B cell (primary cell): ENCODE measurements at regions not wholly inside any gene's neighbourhood (a gene's known extent, or its start where the extent isn't known, plus 50 kb on each side); places are given as distances from the start of the nearest gene placed in this dataset.

Source experiments
- ATAC-seq: fragments of 200-7000 bp; cut with Tn5 transposase; one replicate; pipeline ENCODE4 v1.10.0; 2021; ENCODE audit warnings: low read depth, mild to moderate bottlenecking, moderate number of reproducible peaks, moderate library complexity
- CTCF ChIA-PET: fragments of 350-600 bp; sonication (Branson Sonifier 250); formaldehyde crosslinking; loops from one replicate; lab custom pipeline; 2021; ENCODE audit warnings: antibody characterized with exemption, inconsistent platforms; lab: Charles Lee
- POLR2A ChIA-PET: fragments of 350-600 bp; sonication (Branson Sonifier 250); formaldehyde crosslinking; loops from one replicate; lab custom pipeline; 2021; ENCODE audit warnings: antibody characterized with exemption; lab: Charles Lee
- DNase-seq: peaks from one replicate; pipeline ENCODE4 v3.0.0; 2013
- H2AFZ ChIP-seq: 2 replicates; pipeline ENCODE4 v1.6.1; 2012; ENCODE audit warnings: mild to moderate bottlenecking, low read depth, low read length; ENCODE audit not compliant: insufficient read depth, poor library complexity, severe bottlenecking
- H3K27ac ChIP-seq, 2 donors: 1 replicate in 1 of 2; 2 replicates in 1 of 2; pipeline ENCODE4 v1.5.1; 2012 to 2013; ENCODE audit warnings: low read length in 2 of 2, mild to moderate bottlenecking in 2 of 2, moderate library complexity in 1 of 2
- H3K27me3 ChIP-seq, 4 experiments: fragments of 200-600 bp in 1 of 4; sonication (generic) in 1 of 4; replicated peaks in 1 of 4; 1 replicate in 2 of 4; 2 replicates in 2 of 4; pipeline versions ENCODE4 v1.6.1 to v1.7.0; 2013 to 2016; ENCODE audit warnings: low read length in 3 of 4, mild to moderate bottlenecking in 2 of 4, mixed read lengths in 1 of 4, moderate library complexity in 1 of 4; ENCODE audit not compliant: insufficient read depth in 4 of 4, control insufficient read depth in 3 of 4; ENCODE audit errors: control extremely low read depth in 1 of 4
- H3K36me3 ChIP-seq, 2 experiments: replicated peaks in 1 of 2; 1 replicate in 1 of 2; 2 replicates in 1 of 2; pipeline versions ENCODE4 v1.6.1 to v1.7.1; 2013; ENCODE audit warnings: low read length in 1 of 2; ENCODE audit not compliant: insufficient read depth in 2 of 2, control insufficient read depth in 1 of 2; ENCODE audit errors: control extremely low read depth in 1 of 2, extremely low read depth in 1 of 2
- H3K4me1 ChIP-seq, 2 donors: fragments of 200-600 bp in 1 of 2; sonication (generic) in 1 of 2; 1 replicate in 1 of 2; 2 replicates in 1 of 2; pipeline versions ENCODE4 v1.5.1 to v1.6.1; 2013 to 2017; ENCODE audit warnings: low read length in 2 of 2; ENCODE audit not compliant: control insufficient read depth in 2 of 2, insufficient read depth in 2 of 2
- H3K4me2 ChIP-seq: replicated peaks from 2 replicates; pipeline ENCODE3; 2012; ENCODE audit warnings: mild to moderate bottlenecking, low read depth, low read length; ENCODE audit not compliant: poor library complexity, severe bottlenecking
- H3K4me3 ChIP-seq, 5 experiments: fragments of 200-600 bp in 1 of 5; sonication (generic) in 1 of 5; 1 replicate in 3 of 5; 2 replicates in 2 of 5; pipeline versions ENCODE4 v1.5.1 to v1.7.0; 2011 to 2016; ENCODE audit warnings: low read length in 4 of 5, mild to moderate bottlenecking in 4 of 5, low read depth in 2 of 5, control low read depth in 1 of 5, moderate library complexity in 1 of 5; ENCODE audit not compliant: insufficient read depth in 1 of 5; ENCODE audit errors: control extremely low read depth in 1 of 5, extremely low read depth in 1 of 5
- H3K79me2 ChIP-seq: fragments of 200-600 bp; sonication (generic); one replicate; pipeline ENCODE4 v1.6.0; 2016; ENCODE audit warnings: low read length; ENCODE audit not compliant: control insufficient read depth, insufficient read depth
- H3K9ac ChIP-seq: fragments of 200-600 bp; sonication (generic); 2 replicates; pipeline ENCODE4 v1.6.1; 2017; ENCODE audit warnings: mild to moderate bottlenecking, low read length, moderate library complexity
- H3K9me3 ChIP-seq, 3 donors: one replicate each; pipeline versions ENCODE4 v1.6.1 to v1.7.1; 2013; ENCODE audit warnings: low read length in 2 of 3; ENCODE audit not compliant: control insufficient read depth in 2 of 3, insufficient read depth in 1 of 3; ENCODE audit errors: control extremely low read depth in 1 of 3
- H4K20me1 ChIP-seq: 2 replicates; pipeline ENCODE4 v1.6.0; 2012; ENCODE audit warnings: mild to moderate bottlenecking, low read length; ENCODE audit not compliant: insufficient read depth, control insufficient read depth, poor library complexity, severe bottlenecking
- H3K27ac Mint-ChIP-seq: one replicate; pipeline ENCODE4 v1.8.0; 2021; ENCODE audit warnings: mixed read lengths
- H3K27me3 Mint-ChIP-seq: one replicate; pipeline ENCODE4 v1.8.0; 2021; ENCODE audit warnings: mixed read lengths
- H3K4me1 Mint-ChIP-seq: one replicate; pipeline ENCODE4 v1.8.0; 2021; ENCODE audit warnings: mixed read lengths
- H3K4me3 Mint-ChIP-seq: one replicate; pipeline ENCODE4 v1.8.0; 2021; ENCODE audit warnings: mixed read lengths
- H3K9me3 Mint-ChIP-seq: one replicate; pipeline ENCODE4 v1.8.0; 2022; ENCODE audit warnings: mixed read lengths; ENCODE audit not compliant: insufficient read depth
- EZH2 ChIP-seq: IDR thresholded peaks from 2 replicates; pipeline ENCODE4 v1.6.1; 2012; ENCODE audit warnings: borderline replicate concordance, low read depth, mild to moderate bottlenecking, moderate library complexity, low read length; ENCODE audit not compliant: insufficient read depth, poor library complexity, severe bottlenecking
- WGBS: methylation state at CpG from one replicate; pipeline ENCODE4 v1.1.5; 2013; ENCODE audit warnings: missing lambda C conversion rate; ENCODE audit not compliant: insufficient coverage; 5-methylcytosine and 5-hydroxymethylcytosine counted together
- intact Hi-C: fragments of 100-400 bp; cut with micrococcal nuclease; formaldehyde crosslinking; loops from one replicate; pipeline ENCODE4 v1.10.0; 2022
- TF ChIP-seq, protein P1 (sequence below): fragments of 200-600 bp; IDR thresholded peaks from one replicate; pipeline ENCODE4 v1.8.0; 2022; ENCODE audit warnings: antibody characterized with exemption, mild to moderate bottlenecking

DNA sequence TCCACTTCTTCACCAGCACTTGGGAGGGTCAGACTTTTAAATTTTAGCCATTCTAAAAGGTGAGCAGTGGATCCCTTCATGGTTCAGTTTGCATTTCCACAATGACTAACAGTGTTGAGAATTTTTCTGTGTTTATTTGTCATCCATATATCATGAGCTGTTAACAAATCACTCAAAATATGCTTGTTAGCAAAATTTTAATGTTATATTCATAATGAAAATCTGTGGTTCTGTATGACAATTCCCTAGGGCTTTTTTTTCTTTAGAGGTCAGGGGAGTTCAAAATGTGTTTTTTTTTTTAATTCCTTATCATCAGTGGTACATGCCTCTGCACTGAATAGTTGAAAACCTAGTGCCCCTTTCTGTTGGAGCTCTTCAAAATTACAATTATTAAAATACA is 682.2 kb upstream of the ADGRL2 start:
- no peaks in the 10 kb centered on the region for H3K27me3 Mint-ChIP-seq
- Histone ChIP-seq H3K79me2 (no peaks in the 10 kb centered on the region), H3K4me2 (no peak overlapping the region), H3K9me3 (peaks cover 0 to 1% (median 0%) of the 10 kb centered on the region in 3 donors), H3K4me3 (no peak overlapping the region), H3K4me1 (no peaks in the 10 kb centered on the region), H3K9ac (no peak overlapping the region), H2AFZ (no peak overlapping the region), H3K27me3 (no peaks in the 10 kb centered on the region), H3K27ac (no peak overlapping the region), H3K36me3 (no peaks in the 10 kb centered on the region), H4K20me1 (no peaks in the 10 kb centered on the region)
- H3K4me1 Mint-ChIP-seq, result no peaks in the 10 kb centered on the region
- ATAC-seq (no peak), DNase-seq (no peak)
- no peak for TF ChIP-seq EZH2
- TF ChIP-seq, protein P1, sequence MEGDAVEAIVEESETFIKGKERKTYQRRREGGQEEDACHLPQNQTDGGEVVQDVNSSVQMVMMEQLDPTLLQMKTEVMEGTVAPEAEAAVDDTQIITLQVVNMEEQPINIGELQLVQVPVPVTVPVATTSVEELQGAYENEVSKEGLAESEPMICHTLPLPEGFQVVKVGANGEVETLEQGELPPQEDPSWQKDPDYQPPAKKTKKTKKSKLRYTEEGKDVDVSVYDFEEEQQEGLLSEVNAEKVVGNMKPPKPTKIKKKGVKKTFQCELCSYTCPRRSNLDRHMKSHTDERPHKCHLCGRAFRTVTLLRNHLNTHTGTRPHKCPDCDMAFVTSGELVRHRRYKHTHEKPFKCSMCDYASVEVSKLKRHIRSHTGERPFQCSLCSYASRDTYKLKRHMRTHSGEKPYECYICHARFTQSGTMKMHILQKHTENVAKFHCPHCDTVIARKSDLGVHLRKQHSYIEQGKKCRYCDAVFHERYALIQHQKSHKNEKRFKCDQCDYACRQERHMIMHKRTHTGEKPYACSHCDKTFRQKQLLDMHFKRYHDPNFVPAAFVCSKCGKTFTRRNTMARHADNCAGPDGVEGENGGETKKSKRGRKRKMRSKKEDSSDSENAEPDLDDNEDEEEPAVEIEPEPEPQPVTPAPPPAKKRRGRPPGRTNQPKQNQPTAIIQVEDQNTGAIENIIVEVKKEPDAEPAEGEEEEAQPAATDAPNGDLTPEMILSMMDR, result no peak
- no peaks in the 10 kb centered on the region for H3K9me3 Mint-ChIP-seq
- intact Hi-C loops, result no loop called here
- POLR2A ChIA-PET, result no interaction called here
- CTCF ChIA-PET, result no interaction called here
- no peak overlapping the region for H3K4me3 Mint-ChIP-seq
- no peak overlapping the region for H3K27ac Mint-ChIP-seq

- peaks cover 0 to 1% (median 0%) of the 10 kb centered on the region in 3 donors for H3K9me3 ChIP-seq
- H3K27me3 Mint-ChIP-seq, result no peaks in the 10 kb centered on the region
- ChIA-PET CTCF (no interaction called here), POLR2A (no interaction called here)
- H3K4me1 ChIP-seq, result no peaks in the 10 kb centered on the region
- no peaks in the 10 kb centered on the region for H3K4me1 Mint-ChIP-seq
- H3K27me3 ChIP-seq, result no peaks in the 10 kb centered on the region
- H3K79me2 ChIP-seq, result no peaks in the 10 kb centered on the region
- intact Hi-C loops, result no loop called here
- H3K4me3 ChIP-seq, result no peak overlapping the region
- 100% methylated on average over 1 of the region's 2 CpGs for WGBS
- no peak overlapping the region for H3K4me2 ChIP-seq
- peaks cover 2% of the 10 kb centered on the region for H3K9me3 Mint-ChIP-seq
- no peak overlapping the region for H3K4me3 Mint-ChIP-seq
- ATAC-seq (no peak), DNase-seq (no peak)
- H3K36me3 ChIP-seq, result no peaks in the 10 kb centered on the region
- TF ChIP-seq, protein P1, result no peak
- TF ChIP-seq EZH2, result no peak
- H3K27ac ChIP-seq, result no peak overlapping the region
- no peak overlapping the region for H2AFZ ChIP-seq
- no peaks in the 10 kb centered on the region for H4K20me1 ChIP-seq
- H3K27ac Mint-ChIP-seq, result no peak overlapping the region
- H3K9ac ChIP-seq, result no peak overlapping the region
These were observed 685.3 kb upstream of the ADGRL2 start for GRCh38 chr1:81115422-81115821.
